ENCODE measurements at regions not wholly inside any gene's neighbourhood (a gene's known extent, or its start where the extent isn't known, plus 50 kb on each side); places are given as distances from the start of the nearest gene placed in this dataset.
"Not testable (repeated sequence)": the region's sequence is repeated elsewhere in the genome, so short reads cannot be mapped to it uniquely, and the experiment has no call there.

- DNase-seq: no peak
Observed at GRCh38 chr12:4822572-4822971, 87.1 kb upstream of the KCNA1 start.

GRCh38 chr12:4824380-4824779 is 85.3 kb upstream of the KCNA1 start:
- no peak for DNase-seq

GRCh38 chr12:4825011-4825858 is 84.5 kb upstream of the KCNA1 start:
- no peak for DNase-seq

GRCh38 chr12:4826909-4827308 is 82.8 kb upstream of the KCNA1 start:
- DNase-seq: no peak

DNA sequence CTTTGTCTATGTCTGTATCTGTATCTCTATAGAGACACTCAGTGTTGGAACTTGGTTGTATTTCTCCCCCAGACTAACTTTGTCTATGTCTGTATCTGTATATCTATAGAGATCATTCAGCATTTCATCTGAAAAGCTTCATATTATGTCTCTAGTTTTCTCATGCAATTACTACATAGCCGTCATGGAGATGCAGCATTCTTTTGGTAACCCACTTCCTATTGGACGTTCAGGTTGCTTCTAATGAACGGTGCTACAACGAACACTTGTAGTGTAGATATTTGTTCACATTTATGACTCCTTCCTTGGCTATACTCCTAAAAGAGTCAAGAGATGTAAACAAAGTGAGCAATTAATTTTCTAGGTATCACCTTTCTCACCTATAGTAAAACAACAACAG is 81.5 kb upstream of the KCNA1 start:
- DNase-seq: no peak

- DNase-seq: no peak
Observed at GRCh38 chr12:4829161-4829792, 80.4 kb upstream of the KCNA1 start.

- no peak for DNase-seq
Observed at GRCh38 chr12:4829793-4830162, 79.9 kb upstream of the KCNA1 start.

GRCh38 chr12:4830556-4831210 is 79.0 kb upstream of the KCNA1 start:
- DNase-seq: no peak

GRCh38 chr12:4833053-4833452 is 76.7 kb upstream of the KCNA1 start:
- no peak for DNase-seq

DNA sequence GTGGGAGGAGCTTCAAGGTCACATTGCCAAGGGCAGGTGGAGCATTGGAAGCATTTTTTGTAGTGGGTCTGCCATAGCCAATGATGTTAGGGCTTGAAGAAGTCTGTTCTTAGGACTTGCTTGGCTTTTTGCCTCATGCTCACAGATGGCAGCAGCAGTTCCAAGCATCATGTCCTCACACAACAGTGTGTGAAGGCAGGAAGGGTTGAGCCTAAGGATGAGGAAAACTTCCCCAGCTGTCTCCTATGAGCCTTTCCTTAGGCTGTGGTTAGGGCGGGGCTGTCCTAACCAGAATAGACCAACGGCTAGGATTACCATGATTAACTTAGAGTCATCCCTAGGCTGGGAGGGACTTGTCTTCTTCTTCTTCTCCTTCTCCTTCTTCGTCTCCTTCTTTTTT is 76.2 kb upstream of the KCNA1 start:
- DNase-seq: no peak

DNA sequence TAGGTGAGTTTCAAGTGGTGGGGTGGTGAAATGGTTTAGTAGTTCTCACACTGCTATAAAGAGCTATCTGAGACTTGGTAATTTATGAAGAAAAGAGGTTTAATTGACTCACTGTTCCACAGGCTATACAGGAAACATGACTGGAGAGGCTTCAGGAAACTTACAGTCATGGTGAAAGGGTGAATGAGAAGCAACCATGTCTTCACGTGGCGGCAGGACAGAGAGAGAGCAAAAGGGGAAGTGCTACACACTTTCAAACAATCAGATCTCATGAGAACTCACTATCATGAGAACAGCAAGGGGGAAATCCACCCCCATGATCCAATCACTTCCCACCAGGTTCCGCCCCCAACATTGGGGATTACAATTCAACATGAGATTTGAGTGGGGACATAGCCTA is 67.3 kb upstream of the KCNA1 start:
- DNase-seq: not testable (repeated sequence)

- DNase-seq: no peak
Observed at GRCh38 chr12:4843907-4844306, 65.8 kb upstream of the KCNA1 start.

GRCh38 chr12:4847713-4848112 is 62.0 kb upstream of the KCNA1 start:
- DNase-seq: no peak

DNA sequence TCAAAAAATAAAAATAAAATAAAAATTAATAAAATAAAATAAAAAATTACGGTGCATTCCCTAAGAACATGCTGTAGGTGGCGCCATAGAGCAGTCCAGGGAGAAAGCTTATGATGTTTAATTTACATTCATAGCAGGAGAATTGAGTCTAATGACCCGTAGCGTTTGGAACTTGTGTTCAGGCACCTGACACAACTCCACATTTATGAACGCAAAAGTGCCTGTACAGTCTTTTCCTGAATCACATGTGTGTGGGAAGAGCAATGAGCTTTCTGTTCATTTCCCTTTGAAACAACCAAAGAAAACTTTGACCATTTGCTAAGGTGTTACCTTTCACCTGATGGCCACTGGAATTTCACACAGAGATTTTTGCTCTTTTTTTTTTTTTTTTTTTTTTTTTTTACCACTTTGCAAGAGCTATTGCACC is 60.6 kb upstream of the KCNA1 start:
- no peak for DNase-seq

DNA sequence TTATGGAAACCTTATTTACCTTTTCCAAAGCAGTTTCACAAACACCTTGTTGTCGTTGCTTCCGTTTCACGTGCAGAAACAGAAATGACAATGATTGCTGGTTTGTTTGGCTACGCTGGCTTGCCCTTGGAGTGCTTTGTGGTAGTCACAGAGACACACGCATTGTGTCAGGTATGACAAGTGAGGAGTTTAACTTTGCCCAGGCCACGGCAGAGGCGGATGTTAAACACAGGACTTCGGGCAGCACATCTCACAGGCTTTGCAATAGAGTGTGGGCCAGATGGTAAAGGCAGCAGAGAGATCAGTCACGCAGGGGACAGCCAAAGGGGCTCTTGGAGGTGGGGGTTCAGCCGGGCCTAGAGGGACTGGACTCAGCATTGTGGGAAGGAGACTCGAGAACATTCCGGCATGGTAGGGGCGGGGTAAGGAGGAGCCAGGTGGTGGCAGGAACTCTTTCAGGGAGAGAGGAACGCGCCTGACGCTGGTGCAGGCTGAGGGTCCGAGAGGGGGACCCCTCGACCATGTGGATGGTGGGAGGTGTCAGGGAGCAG is 59.8 kb upstream of the KCNA1 start:
- DNase-seq: no peak

DNA sequence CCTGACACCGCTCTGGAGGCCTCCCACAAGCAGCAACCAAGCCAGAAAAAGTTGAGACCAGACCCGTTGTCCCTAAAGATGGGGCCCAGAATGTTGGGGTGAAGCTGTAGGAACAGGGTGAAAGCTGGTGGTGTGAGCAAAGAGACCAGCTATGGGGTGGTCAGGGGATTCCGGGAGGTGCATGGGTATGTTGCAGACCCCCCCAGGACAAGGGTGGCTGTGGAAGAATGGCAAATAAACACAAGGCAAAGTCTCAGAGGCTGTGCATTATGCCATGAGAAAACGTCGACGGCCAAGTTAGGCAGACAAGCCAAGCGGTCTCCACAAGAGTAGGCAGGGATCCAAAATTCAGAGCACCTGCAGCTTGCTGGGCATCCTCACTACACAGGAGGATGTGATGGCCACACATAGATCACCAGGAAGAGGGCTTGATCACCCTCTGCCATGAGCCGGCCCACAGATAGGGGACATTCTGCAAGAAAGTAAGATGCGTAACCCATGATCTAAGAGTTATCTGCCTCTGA is 58.8 kb upstream of the KCNA1 start:
- no peak for DNase-seq

DNA sequence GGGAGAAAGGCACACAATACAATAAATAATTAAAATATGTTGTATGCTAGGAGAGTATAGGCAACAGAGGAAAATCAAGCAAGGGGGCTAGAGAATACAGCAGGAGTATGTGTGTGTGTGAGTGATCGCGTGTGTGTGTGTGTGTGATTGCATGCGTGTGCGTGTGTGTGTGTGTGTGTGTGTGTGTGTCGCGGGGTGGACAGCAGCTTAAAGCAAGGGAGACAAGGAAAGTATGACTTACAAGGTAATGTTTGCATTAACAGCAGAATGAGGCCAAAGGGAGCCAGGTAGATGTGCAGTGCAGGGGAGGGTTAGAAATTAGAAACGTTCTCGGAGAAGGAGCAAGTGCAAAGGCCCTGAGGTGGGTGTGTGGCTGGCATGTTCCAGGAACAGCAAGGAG is 57.4 kb upstream of the KCNA1 start:
- DNase-seq: no peak

DNA sequence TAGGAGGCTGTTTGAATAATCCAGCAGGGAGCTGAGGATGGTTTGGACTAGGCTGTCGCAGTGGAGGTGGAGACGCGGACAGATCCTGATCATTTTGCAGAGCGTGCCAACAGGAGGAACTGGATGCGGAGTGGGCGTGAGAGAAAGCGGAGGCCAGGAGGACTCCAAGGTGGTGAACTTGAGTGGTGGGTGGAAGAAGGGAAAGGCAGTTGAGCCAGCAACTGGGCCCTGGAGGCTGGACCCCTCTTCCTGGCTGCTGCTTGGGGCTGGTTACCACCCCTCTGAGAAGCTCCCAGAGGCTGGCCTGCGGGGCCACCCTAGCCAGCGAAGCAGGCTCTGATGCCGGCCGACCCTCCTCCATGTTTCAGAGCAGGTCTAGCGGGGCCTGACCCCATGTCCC is 56.8 kb upstream of the KCNA1 start:
- no peak for DNase-seq

GRCh38 chr12:4855121-4855924 is 54.4 kb upstream of the KCNA1 start:
- DNase-seq: peak in 37 of 56 donors; percentile 8 to 79 (median 30)

- no peak for DNase-seq
Observed at GRCh38 chr12:4856596-4856995, 53.1 kb upstream of the KCNA1 start.
